Activated gamma-delta T cell treated with anti-CD3 and anti-CD28 coated beads, Interleukin-2, amount 50 U/mL, for 16 hours (primary cell): ENCODE measurements at regions not wholly inside any gene's neighbourhood (a gene's known extent, or its start where the extent isn't known, plus 50 kb on each side); places are given as distances from the start of the nearest gene placed in this dataset.
"Not testable (repeated sequence)": the region's sequence is repeated elsewhere in the genome, so short reads cannot be mapped to it uniquely, and the experiment has no call there.

Source experiments
- DNase-seq: peaks from one replicate; pipeline ENCODE4 v3.0.0-alpha.2; 2020; ENCODE audit warnings: low read depth

DNA sequence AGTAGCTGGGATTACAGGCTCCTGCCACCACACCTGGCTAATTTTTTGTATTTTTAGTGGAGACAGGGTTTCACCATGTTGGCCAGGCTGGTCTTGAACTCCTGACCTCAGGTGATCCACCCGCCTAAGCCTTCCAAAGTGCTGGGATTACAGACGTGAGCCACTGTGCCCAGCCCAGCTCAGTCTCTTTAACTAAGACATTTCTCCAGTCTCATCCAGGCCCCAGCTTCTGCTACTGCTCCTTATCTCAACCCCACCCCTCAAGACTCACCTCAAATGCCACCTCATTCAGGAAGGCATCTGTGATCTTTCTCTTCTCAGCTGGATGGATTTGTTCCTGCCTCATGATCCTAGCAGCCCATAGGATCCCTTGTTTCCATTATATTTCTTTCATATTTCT lies 85.9 kb upstream of the GRAMD1B start:
- DNase-seq: not testable (repeated sequence)

DNA sequence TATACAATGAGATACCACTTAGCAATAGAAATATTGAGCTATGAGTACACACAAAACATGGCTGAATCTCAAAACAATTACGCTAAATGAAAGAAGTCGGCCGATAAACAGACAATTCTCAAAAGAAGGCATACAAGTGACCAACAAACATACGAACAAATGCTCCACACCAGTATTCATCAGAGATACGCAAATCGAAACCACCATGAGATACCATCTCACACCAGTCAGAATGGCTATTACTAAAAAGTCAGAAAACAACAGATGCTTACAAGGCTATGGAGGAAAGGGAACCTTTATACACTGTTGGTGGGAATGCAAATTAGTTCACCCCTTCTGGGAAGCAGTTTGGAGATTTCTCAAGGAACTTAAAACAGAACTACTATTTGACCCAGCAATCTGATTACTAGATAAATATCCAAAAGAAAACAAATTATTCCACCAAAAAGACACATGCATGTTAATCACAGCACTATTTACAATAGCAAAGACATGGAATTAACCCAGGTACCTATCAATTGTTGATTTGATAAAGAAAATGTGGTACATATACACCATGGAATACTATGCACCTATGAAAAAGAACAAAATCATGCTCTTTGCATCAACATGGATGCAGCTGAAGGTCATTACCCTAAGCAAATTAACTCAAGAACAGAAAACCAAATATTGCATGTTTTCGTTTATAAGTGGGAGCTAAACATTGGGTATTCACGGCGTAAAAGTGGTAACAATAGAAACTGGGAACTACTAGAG lies 90.9 kb upstream of the GRAMD1B start:
- DNase-seq: no peak

GRCh38 chr11:123338266-123338800 lies 91.7 kb upstream of the GRAMD1B start:
- no peak for DNase-seq

- no peak for DNase-seq
Measured at GRCh38 chr11:123334925-123335324, 95.1 kb upstream of the GRAMD1B start.

DNA sequence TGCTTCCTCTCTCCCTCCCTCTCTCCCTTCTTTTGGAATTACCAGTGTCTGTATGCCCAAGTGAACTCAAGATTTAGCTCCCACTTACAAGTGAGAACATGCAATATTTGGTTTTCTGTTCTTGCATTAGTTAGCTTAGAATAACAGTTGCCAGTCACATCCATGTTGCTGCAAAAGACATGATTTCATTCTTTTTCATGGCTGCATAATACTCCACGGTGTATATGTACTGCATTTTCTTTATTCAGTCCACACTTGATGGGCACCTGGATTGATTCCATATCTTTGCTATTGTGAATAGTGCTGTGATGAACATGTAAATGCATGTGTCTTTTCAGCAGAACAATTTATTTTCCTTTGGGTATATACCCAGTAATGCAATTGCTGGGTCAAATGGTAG lies 97.5 kb upstream of the GRAMD1B start:
- not testable (repeated sequence) for DNase-seq

- no peak for DNase-seq
Measured at GRCh38 chr11:123330948-123331347, 99.1 kb upstream of the GRAMD1B start.

GRCh38 chr11:123330471-123330870 lies 99.6 kb upstream of the GRAMD1B start:
- DNase-seq: no peak

- no peak for DNase-seq
Measured at GRCh38 chr11:123330071-123330470, 100.0 kb upstream of the GRAMD1B start.

GRCh38 chr11:123328281-123328867 lies 101.7 kb upstream of the GRAMD1B start:
- no peak for DNase-seq

DNA sequence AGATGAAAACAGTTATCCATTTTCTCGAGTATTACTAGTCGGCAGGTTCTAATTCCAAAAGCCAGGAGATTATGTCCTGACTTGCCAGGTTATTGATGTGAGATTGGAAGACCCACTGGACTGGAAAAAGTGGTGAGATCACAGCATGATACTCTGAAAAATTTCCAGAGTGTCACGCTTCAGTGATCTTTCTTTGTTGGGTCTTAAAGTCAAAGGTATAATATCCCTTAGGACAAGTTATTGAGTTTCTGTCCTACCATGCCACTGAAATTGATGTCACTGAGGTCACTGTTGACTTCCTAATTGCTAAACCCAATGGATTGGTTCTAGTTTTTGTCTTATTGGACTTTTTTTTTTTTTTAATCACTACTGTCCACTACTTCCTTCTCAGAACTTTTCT lies 104.5 kb upstream of the GRAMD1B start:
- DNase-seq: no peak

DNA sequence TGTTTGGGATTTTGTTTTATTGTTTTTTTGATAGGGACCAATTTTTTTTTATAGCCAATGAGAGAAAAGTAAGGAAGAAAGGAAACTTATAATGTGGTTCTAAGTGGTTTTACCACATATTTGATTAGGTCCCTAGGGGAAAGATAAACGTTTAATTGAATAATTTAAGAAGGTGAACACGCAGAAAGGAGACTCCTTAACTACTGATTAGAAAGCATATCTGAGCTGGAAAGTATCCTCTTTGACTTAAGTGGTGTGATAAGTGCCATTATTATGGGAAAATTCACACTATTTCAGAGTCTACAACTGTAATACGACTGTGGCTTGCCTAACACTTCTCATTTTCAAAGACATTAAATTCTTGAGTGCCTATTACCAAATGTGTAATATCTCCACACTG lies 106.5 kb upstream of the GRAMD1B start:
- no peak for DNase-seq

GRCh38 chr11:123321636-123322035 lies 108.4 kb upstream of the GRAMD1B start:
- no peak for DNase-seq

DNA sequence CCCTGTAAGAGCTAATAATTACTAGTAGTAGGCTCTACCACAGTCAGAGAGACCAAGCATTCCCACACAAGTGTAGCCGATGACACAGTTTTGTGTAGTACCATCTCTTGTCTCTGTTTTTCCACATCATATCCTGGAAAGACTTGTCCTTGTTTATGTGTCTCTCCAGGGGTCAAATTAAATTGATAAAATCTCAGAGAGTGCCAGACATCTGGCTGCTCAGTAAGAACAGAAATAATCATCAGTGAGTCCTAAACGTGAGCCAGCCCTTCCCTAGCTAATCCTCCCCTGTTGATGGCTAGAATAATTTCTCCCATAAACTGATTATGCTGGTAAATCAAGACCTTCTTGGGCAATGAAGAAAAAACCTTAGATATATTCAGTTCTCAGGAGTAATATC lies 111.4 kb upstream of the GRAMD1B start:
- DNase-seq: no peak

DNA sequence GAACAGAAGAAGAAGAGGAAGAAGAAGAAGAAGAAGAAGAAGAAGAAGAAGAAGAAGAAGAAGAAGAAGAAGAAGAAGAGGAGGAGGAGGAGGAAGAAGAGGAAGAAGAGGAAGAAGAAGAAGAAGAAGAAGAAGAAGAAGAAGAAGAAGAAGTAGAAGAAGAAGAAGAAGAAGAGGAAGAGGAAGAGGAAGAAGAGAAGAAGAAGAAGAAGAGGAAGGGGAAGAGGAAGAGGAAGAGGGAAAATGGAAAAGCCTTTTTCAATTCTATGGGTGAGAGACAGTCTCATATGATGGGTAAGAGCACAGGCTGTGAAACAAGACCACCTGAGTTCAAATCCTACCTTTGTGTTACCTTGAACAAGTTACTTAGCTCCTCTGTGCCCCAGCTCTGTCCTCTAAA lies 111.9 kb upstream of the GRAMD1B start:
- DNase-seq: not testable (repeated sequence)

GRCh38 chr11:123316003-123316402 lies 114.1 kb upstream of the GRAMD1B start:
- DNase-seq: no peak

GRCh38 chr11:123314972-123315371 lies 115.1 kb upstream of the GRAMD1B start:
- no peak for DNase-seq

DNA sequence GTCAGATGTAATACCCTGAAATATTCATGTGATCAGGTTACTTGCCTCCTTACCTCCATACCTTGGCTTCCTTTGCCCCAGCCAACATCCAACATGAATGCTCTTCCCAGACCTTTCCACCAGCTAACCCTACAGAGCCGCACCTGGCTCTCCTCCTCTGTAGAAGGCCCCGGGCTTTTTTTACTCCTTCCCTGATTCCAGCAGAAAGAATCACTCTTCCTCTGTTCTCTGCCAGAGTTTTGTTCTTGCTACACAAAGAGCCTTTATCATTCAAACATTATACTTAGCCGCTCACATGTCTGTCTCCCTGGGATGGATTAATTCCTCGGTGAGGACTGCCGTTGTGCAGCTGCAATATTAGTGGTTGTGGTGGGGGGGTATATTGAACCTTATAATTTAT lies 116.8 kb upstream of the GRAMD1B start:
- no peak for DNase-seq

DNA sequence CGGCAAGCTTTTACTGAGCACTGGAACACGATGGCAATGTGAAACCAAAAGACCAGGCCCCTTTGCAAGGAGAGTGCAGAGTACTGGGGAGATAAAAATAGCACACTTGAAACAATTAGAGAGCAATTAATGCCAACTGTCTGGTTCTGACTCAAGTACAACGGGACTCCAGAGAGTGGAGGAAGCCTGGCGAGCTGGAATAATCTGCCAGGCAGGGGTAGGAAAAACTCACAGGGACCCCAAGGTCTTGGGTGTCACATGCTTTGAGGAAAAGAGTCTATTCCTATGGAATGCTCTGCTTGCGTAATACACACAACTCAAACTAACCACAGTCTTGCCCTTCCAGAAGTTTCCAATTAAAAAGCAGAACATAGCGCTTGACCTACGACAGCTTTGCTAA lies 113.0 kb upstream of the CLMP start:
- no peak for DNase-seq

- no peak for DNase-seq
Measured at GRCh38 chr11:123307276-123307675, 112.2 kb upstream of the CLMP start.

GRCh38 chr11:123306531-123306930 lies 111.5 kb upstream of the CLMP start:
- no peak for DNase-seq

- no peak for DNase-seq
Measured at GRCh38 chr11:123305601-123306375, 110.7 kb upstream of the CLMP start.

DNA sequence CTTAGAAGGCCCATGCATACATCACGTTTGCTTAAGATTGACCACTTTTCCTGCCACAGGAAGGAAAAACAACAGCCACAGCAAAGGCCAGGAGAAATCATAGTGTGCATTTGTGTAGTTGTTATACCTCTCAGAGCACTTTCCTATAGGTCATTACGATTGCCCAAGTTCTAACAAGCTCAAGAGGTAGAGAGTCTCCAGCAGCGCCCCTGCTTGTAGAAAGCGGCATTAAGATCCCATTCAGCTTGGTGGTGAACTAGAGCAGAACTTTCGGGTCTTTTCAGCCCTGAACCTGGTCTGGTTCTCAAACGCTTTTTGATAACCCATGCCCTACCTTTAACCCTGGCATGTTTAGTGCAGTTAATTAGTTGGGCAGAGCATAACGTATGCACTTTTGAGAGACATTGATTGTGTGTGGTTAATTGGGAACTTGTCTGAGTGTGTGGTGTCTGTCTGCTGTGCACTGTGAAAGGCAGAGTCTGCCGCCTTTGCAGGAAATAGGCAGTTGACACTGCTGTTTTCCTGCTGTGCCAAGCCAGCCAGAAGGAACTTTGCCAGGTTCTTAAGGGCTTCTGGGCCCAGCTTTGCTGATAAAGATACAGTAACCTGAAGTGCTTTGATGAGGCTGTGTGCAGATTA lies 109.9 kb upstream of the CLMP start:
- DNase-seq: no peak
